Adrenal gland (tissue), 5 donors: ENCODE measurements at regions not wholly inside any gene's neighbourhood (a gene's known extent, or its start where the extent isn't known, plus 50 kb on each side); places are given as distances from the start of the nearest gene placed in this dataset.
"Not testable (repeated sequence)": the region's sequence is repeated elsewhere in the genome, so short reads cannot be mapped to it uniquely, and the experiment has no call there.

Experiments
- POLR2A ChIP-seq, 2 donors: fragments of 450-650 bp; IDR thresholded peaks; one replicate each; pipeline ENCODE4 v1.6.1; 2017; ENCODE audit warnings: antibody characterized with exemption in 2 of 2, mild to moderate bottlenecking in 2 of 2, moderate library complexity in 1 of 2
- TF ChIP-seq, protein P1 (sequence below), 6 experiments: fragments of 450-650 bp in 4 of 6; fragments of 200-600 bp in 2 of 6; sonication (generic) in 1 of 6; IDR thresholded peaks; 1 replicate in 5 of 6; 2 replicates in 1 of 6; pipeline versions ENCODE4 v1.5.1 to v1.8.0; 2016 to 2021; ENCODE audit warnings: antibody characterized with exemption in 6 of 6, mild to moderate bottlenecking in 2 of 6, moderate library complexity in 1 of 6
- donor health status: DM: no; HTN: no; CAD: no.

GRCh38 chr12:78379065-78379464, 485.5 kb upstream of the SYT1 start:
- TF ChIP-seq, protein P1, sequence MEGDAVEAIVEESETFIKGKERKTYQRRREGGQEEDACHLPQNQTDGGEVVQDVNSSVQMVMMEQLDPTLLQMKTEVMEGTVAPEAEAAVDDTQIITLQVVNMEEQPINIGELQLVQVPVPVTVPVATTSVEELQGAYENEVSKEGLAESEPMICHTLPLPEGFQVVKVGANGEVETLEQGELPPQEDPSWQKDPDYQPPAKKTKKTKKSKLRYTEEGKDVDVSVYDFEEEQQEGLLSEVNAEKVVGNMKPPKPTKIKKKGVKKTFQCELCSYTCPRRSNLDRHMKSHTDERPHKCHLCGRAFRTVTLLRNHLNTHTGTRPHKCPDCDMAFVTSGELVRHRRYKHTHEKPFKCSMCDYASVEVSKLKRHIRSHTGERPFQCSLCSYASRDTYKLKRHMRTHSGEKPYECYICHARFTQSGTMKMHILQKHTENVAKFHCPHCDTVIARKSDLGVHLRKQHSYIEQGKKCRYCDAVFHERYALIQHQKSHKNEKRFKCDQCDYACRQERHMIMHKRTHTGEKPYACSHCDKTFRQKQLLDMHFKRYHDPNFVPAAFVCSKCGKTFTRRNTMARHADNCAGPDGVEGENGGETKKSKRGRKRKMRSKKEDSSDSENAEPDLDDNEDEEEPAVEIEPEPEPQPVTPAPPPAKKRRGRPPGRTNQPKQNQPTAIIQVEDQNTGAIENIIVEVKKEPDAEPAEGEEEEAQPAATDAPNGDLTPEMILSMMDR (IDR thresholded peaks at IDR 0.05) = not testable (repeated sequence)
- TF ChIP-seq POLR2A (IDR thresholded peaks at IDR 0.05) = not testable (repeated sequence)
